Activated CD4-positive, alpha-beta T cell treated with anti-CD3 and anti-CD28 coated beads, Interleukin-2, amount 50 U/mL, for 4 hours (primary cell): ENCODE measurements at regions not wholly inside any gene's neighbourhood (a gene's known extent, or its start where the extent isn't known, plus 50 kb on each side); places are given as distances from the start of the nearest gene placed in this dataset.

Experiments
- DNase-seq, 2 experiments: peaks; one replicate each; pipeline ENCODE4 v3.0.0-alpha.2; 2020

DNA sequence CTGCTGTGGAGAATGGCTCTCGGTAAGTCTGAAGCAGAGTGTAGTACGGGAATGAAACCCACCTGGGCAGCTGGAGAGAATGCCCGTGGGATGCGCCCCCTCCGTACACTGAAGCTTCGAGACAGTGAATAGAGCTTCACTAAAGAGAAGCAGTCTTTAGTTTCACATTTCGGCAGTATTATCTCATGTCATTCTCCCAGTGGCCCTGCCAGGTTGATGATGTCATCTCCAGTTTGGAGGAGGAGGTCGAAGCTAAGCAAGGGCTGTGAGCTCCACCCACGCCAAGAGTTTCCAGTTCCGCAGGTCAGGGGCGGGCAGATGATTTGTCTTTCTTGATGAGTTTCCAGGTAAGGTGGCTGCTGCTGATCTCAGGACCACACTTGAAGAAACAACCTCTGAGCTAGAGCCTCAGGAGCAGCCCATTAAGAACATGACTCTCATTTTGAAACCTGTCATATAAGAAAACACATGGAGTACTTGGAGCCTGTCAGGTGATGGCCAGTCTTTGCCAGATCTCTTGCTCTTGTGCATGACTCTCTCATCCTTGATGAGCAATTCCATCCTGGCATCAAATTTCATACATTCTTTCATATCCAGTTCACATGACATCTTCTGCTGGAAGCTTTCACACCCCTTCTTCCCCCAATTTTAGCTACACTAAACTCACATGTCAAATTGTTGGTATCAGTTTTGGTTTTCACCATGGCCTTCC is 475.0 kb downstream of the RNF144A start:
- DNase-seq = no peak

DNA sequence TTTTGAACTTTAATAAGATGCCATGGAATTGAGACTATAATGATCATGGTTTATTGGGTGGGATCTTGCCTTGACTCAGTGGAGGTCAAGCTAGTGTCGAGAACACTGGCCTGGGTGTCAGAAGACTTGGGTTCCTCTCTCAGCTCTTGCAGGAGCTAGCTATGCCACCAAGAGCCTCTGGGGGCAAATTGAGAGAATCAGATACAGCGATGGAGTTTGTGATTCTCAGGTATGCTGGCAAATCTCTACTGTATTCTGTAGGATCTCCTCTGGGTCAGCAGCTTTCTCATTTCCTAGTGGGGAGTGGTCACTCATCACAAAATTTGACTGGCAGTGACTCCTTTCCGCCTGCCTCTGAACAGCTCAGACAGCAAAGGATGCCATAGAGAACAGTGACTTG is 477.0 kb downstream of the RNF144A start:
- no peak for DNase-seq

DNA sequence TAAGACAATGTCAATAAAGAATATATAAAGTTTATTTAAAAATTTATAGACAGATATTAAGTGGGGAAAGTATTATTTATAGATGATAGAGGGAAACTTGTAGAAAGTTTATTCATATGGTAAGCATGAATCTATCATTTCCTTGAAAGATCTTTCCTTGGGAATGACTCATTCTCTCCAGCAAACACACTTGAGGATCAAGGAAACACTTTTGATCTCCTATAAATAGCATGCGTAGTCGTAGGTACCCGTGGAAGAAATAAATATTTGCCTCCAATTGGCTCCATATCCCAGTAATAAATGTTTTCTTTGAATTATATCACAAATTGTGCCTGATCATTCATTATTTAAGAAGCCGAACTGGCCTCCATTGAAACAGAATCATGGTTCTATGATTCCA is 483.4 kb downstream of the RNF144A start:
- no peak for DNase-seq

DNA sequence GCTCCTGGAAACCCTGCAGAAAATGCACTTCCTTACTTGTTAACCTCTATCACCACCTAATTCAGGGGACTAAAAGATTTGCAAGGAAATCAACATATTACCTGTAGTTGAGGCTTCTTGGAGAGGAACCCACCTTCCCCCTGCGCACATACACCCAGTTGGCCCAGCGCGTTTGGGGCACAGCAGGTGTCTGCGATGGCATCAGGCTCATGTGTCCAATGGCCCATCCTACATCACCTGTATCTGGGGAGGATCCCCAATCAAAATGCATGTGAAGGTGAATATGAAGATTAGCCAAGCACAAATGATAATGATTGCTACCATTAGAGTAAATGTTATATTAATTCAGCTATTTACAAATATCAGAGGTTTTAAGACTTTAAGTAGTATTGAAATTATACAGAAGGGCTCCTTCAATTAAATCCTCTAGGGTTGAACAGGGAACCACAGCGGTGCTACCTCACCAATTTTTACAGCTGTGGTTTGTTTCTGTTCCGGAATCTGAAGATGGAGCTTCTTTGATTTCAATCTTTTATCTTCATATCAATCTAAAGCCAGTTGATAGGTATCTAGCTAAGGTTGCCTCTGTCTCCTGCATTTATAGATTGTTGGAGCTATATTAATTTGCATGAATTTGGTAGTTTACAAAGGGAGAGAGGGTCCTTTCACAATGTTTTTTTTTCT is 486.0 kb downstream of the RNF144A start:
- no peak for DNase-seq

DNA sequence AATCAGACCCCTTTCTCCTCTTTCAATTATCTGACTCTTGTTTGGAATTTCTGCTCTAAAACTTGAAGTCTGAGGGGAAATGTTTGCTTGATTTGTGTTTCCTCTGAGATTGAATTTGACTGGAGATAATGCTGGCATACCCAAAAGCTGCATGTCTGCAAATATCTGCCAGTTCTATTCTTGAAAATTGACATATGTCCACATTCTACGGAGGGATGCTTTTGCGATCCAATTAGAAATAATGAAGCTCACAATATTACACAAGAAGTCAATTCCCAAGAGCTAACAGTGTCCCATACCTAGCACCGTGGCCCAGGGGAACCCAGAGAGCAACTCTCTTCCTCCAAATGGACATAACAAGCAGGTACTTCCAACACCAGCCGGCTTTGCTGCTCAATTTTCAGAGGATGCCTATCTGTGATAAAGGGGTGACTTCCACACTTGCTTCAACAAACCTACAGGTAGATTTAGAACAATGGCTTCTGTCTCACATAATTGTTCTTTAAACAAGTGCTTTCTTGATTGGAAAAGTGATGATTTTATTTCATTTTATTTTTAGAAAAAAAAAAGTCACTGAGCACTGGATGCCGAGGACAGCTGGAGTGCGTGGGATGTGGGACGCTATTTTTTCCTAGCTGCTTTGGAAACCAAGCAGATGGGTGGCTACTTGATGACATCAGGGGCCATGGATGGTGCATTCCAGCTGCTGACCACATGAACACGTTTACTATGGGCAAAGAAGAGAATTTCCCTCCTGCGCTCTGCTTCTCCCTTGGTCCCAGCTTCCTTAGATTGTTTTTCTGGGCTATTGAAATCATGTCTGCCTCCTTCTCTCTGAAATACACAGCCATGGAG is 488.9 kb downstream of the RNF144A start:
- no peak for DNase-seq

DNA sequence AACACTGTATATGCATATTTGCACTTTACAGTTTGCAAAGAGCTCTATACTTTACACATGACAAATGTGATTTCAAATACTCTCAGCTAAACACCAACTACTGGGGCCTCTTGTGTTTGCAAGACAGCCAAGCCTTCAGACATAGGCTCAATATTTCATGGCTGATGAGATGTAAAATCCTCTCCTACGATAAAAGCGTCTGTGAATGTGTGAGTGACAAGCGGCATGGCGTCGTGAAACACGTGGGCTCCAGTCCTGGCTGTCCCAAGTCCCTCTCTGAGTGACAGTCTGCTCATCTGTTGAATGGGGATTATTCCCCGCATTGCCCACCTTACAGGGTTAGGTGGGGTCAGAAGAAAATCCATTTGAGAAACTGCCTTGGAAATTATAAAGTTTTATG is 489.8 kb downstream of the RNF144A start:
- DNase-seq = no peak

DNA sequence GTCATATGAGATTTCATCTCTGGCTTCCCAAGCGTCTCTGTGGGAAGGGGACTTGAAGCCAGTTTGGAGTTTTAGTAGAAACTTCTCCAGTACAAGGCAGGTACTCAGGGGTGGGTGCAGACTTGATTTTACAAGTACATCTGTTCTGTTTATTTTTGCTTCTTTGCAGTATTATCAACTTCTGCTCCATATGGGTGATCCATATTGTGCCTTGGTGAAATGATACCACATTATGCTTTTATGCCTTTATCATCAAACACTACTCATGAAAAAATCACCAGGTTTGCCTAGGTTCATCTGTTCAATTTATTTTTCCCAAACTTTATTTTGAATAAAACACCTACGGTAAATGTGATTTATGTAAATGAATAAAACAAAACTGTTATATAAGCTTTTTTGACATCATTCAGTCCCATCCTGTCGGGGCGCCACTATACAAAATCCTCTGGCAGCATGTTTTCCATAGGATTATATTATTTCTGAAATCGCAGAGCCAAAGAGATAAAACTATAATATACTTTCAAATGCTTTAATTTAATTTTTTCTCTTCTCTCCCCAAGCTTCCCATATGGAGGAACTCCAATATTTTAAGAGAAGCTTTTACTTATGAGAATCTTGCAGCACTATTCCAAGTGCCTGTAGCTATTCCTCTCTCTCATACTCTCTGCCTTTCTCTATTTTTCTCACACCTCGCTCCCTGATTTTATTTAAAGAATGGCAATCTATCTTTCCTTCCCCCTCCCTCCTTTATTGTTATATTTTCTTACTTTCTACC is 490.9 kb downstream of the RNF144A start:
- no peak for DNase-seq

DNA sequence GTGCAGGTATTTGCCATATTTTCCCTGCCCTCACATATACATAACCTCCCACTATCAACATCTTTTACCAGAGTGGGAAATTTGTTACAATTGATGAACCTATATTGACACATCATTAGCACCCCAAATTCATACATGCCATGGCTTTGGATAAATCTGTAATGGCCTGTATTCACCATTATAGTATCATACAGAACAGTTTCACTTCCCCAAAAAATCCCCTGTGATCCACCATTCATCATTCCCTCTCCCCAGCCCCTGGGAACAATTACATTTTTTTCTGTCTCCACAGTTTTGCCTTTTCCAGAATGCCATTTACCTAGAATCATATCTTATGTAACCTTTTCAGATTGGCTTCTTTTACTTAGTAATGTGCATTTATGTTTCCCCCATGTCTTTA is 494.5 kb downstream of the RNF144A start:
- DNase-seq = no peak

DNA sequence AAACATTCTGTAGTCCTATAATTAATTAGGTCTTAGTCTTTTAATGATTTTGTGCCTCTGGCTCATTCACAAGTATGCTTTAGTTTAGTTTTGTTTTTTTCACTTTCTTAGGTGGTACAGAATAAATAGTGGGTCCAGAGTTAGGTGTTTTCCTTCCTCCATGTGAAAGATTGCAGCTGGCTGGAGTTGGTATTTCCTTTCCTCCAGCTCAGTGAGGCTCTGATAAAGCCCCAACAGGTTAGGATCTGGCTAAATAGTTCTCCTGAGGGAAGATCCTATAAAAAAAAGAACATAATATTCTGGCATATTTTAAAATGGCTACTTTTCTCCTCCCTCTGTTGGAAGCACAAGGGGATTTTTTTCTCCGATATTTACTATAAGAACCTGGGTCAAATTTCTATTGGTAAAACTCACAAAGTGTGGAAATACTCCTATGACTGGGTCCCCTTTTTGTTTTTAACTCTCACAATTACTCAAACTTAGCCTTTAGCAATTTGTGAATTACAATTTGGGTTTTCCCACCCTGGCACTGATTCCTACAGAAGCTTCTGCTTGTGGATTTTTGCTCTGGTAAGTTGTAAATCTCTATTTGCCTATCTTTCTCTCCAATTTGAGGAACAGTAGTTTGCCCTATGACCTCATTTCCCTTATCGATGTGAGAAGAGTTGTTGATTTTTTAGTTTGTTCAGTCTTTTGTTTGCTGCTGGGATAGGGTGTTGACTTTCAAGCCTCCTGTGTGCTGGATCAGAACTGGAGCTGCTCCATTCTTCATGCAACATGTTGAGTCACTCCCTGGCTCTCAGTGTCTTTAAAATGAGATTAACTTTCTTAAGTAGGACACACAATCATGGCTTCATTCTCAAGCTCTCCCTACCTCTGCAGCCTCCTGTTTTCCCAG is 500.9 kb downstream of the RNF144A start:
- DNase-seq = no peak

DNA sequence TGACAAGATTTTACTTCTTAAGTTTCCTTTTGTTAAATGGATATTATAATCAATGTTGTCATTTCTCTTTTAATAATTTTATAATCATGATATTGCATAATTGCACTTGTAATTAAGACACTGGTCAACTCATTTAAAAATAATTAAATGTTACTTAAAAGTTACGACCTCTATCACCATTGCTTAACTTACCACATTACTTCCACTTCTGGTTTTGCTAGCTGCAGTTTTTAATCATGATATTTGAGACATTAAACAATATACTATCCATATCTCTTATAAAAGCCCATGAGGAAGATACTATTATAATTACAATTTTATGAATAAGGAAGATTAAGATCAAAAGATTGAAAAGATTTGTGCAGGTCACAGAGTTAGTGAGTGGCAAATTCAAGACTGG is 502.0 kb downstream of the RNF144A start:
- no peak for DNase-seq

DNA sequence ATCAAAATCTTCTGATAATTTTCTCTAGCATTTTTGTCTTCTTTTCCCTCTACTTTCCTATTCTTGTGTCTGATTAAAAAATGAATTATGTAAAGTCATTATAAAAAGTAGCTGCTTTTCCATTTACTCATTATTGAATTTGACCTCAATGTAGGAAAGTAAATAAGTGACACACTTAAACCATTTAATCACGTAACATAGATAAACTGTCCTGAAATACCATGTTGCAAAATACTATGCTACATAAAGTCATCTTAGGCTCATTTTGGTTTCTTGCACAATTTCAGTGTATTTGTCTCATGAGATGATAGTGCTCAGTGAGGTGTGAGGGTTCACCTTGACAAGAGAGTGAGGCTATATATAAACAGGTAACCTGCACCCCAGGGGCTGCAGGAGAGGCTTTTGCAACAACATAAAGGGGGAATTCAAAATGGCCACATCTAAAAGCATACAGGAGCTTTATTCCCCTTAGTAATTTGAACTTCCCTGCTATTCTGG is 502.7 kb downstream of the RNF144A start:
- no peak for DNase-seq

DNA sequence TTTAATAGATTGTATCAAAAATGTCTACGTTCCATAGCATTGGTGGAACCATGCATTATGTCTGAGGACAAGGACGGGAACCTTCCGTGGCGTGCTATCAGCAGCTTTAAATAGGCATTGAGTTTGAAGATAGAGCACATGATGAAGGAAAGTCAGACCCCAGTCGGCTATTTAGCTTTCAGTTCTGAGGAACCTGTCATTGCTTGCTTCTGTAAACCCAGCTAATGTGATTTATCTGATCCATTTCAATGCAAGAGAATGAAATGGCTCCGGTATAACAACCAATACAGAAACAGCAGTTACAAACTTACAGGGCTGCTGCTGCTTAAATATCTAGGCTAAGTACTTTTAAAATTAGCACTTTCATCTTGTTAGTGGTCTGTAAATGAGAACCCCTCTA is 503.3 kb downstream of the RNF144A start:
- no peak for DNase-seq

DNA sequence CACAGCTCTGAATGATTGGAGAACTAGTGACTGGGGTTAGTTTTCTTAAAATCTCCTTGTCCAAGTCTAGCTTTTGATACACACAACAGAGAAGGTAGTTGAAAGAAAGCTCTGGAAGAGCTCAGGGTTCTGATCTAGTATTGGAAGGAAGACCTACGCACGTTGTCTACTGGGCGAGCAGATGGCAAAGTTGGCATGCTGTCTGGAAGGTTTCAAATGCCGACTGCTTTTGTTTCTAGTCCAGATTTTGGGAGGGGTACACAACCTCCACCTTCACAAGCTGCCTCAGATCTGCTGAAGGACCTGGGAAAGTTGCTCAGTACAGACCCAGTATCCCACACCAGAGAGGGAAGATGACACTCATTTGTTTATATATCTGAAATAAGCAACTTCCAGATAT is 507.3 kb downstream of the RNF144A start:
- no peak for DNase-seq

DNA sequence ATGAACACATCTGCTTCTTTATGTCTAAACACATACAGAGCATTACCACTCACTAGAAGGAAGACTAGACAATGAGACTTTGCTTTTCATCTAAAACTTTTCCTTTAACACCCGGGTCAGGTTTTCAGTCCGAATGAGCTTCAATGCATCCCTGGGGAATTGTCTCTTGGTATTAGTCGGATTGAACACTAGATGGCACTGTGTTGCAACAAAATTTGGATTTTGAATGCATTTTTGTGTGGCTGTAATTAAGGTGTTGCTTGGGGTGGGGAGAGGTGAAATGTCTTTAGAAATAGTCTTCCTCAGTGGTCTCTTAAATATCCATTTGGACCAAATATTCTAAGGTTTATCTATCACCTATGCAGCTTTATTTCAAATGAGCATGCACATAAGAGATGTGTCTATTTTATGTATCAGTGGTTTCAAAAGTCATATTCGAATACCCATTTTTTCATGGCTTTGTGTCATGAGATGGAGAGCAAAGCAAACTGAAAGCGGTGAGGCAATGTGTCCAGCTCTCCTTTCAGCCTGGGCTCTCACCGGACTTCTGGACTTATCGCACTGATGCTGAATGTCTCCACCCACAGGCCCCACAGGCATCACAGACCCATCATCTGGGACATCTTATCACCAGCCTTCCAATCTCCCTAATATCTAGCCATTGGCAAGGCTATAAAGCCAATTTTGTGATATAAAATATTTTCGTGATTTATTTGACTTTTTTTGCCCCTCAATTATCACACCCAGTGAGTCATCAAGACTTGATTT is 510.3 kb downstream of the RNF144A start:
- DNase-seq = no peak

DNA sequence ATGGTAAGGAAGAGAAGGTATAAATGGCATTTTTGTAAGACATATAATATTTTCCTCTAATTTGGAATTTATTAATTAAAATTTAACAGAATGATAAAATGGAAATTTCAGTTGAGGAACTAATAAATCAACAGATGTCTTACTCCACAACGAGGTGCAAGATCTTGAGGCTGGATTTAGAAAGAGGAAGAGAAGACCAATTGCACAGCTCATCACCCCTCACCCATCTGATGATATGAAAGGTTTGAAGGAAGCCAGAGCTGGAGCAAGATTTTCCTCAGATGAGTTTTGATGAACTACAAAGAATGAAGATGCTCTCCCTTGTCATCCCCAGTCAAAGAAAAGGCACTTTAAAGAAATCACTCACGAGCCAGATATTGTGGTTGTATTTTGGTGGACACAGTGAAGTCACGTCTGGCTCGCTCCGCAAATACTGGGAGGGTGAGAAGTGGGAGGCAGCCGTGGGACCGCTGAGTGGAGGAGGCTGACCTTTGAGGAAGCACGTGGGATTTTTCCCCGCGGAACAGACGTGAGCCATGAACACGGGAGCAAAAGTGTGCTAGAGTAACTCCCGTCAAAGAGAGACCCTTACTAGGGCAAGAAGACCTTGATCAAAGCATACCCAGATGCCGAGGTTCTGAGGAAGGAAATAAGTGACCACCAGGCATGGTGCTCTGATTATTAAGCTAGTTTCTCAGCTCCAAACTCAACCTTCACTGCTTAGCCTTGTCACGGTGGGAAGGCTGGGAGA is 511.4 kb downstream of the RNF144A start:
- no peak for DNase-seq

DNA sequence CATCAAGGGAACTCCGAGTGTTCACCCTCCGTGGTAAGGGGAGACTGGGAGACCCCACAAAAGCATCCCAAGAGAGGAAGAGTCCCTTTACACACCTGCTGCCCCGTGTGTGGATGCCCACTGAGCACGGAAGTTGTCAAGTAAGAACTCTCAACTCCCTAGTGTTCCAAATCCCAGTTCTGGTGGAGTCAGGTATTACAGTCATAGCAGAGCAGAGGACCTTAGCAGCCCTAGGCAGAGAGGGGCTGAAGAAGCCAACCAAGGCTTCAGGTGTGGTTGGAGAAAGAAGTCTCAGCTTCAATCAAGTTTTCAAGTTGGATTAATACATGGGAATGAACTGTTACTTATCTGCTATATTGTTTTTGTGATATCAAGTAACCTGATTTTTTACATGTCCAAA is 512.5 kb downstream of the RNF144A start:
- DNase-seq = no peak

DNA sequence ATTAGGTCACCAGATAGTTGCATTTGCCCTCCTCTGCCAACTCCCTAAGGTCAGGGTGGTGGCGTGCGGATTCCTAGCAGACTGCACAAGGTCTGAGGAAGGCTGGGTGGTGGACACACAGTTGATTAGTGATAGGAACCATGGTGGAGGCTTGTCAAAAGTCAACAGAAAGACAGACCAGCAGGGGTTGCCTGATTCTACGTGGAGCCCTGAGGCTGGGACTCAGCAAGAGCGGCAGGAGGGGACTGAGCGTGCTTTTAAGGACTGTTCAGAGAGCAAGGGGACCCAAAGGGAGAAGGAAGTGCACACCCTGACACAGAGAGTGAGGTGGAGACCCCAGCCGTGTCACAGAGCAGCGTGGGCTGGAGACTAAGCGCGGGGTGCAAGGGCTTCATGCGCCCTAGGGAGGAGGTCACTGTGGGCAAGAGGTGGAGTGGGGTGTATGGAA is 513.2 kb downstream of the RNF144A start:
- no peak for DNase-seq

DNA sequence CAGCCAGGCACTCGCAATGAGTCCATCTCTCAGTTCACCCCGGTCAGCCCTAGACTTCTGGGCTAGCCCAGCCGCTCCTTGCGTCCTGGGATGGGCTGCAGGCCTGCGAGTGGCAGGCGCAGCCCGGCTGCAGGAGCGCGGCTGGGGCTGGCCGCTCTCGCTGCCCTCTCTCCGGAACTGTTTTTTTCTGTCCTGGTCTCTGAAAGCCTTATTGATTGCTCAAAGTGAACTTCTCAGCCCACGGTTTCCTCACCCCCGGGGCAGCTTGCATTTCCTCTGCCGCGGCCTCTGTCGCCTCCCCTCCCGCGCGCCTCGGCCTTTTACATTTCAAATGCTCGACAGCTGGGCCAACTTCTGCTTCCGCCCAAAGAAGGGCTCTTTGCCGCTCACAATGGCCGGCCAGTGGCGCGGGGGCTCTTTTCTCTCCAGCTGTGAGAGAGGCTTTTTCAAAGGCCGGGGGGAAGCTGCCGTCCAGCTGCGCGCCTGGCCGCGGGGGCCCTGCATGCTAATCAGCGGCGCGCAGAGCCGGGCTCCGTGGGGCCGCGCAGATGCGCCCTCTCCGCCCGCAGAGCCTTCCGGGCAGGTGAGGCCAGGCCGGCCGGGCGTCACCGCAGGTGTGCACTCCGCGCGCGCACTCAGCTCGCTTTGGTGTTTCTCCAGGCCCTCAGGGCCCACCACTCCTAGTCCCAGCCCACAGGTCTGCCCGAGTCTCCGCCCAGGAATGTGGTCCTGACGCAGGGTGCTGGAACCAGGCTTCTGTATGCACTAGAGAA is 513.8 kb downstream of the RNF144A start:
- DNase-seq = no peak

DNA sequence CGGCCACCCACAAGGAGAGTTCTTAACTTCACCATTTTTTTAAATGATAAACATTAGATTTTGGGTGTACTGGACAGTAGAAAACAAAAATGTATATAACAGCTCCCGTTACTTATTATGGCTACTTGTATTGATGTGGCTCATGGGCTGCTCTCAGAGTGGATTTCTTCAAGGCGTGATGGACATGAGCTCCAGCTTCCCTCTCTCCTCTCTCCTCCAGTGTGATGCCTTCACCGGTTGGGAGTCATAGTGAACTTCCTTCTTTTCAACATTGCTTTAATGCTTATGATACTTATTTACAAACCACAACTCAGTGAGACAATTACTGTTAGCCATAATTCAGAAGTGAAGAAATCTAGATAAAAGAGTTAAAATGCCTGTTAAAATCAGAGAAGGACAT is 515.2 kb downstream of the RNF144A start:
- no peak for DNase-seq
